ENCODE measurements at regions not wholly inside any gene's neighbourhood (a gene's known extent, or its start where the extent isn't known, plus 50 kb on each side); places are given as distances from the start of the nearest gene placed in this dataset.
"Not testable (repeated sequence)": the region's sequence is repeated elsewhere in the genome, so short reads cannot be mapped to it uniquely, and the experiment has no call there.

DNA sequence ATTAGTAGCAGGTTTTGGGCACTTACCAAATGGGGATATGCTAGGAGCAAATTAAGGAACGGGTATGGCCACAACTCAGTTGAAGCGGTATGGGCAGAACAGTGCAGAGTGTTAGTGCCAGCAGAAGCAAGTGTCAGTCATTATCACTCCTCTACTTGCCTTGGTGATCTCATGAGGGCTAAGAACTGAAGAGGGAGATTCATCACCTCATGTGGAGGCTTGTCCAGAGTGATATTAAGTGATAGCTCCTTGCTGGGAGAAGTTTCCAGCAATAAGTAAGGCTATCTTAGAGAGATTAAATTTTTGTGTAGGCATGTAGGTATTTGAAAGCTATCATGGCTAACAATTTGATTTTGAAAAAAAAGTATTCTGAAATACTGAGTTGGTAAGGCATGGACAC, 615.4 kb upstream of the SMIM31 start:
- TF ChIP-seq, protein P1, sequence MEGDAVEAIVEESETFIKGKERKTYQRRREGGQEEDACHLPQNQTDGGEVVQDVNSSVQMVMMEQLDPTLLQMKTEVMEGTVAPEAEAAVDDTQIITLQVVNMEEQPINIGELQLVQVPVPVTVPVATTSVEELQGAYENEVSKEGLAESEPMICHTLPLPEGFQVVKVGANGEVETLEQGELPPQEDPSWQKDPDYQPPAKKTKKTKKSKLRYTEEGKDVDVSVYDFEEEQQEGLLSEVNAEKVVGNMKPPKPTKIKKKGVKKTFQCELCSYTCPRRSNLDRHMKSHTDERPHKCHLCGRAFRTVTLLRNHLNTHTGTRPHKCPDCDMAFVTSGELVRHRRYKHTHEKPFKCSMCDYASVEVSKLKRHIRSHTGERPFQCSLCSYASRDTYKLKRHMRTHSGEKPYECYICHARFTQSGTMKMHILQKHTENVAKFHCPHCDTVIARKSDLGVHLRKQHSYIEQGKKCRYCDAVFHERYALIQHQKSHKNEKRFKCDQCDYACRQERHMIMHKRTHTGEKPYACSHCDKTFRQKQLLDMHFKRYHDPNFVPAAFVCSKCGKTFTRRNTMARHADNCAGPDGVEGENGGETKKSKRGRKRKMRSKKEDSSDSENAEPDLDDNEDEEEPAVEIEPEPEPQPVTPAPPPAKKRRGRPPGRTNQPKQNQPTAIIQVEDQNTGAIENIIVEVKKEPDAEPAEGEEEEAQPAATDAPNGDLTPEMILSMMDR (IDR thresholded peaks at IDR 0.05; ENCODE audit: borderline replicate concordance, extremely low read depth, insufficient read depth): no peak
- FAIRE-seq: no peak
- intact Hi-C loops (cut with DNase I): no loop called here

DNA sequence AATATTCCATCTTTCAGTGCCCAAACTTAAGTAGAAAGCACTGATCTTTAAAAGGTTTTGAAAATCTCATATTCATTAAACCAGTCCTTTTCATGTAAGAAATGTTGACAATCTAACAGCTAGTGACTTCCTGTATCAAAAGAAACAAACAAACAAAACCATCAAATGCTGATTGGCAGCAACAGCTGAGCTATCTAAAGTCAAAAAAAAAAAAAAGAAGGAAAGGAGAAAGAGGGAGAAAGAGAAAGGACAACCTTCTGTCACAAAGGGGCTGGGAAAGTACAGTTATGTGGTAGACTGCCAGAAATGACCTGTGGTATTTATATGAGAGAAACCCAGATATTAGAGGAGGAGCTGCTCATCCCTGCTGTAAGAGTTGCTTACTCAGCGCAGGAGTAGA, 614.6 kb upstream of the SMIM31 start:
- no peaks in the 10 kb centered on the region for H3K9me3 ChIP-seq (ENCODE audit: control insufficient read depth in 2 of 3, insufficient read depth in 1 of 3, low read length in 3 of 3)
- H3K4me3 ChIP-seq (ENCODE audit: low read length in 3 of 3): no peak overlapping the region
- H3K9ac ChIP-seq (ENCODE audit: low read length in 3 of 3): no peak overlapping the region
- FAIRE-seq: no peak
- TF ChIP-seq, protein P1 (IDR thresholded peaks at IDR 0.05; ENCODE audit: borderline replicate concordance, extremely low read depth, insufficient read depth): no peak
- no peak overlapping the region for H3K27ac ChIP-seq (ENCODE audit: low read depth in 2 of 2, low read length in 2 of 2)
- H3K36me3 ChIP-seq (ENCODE audit: control insufficient read depth in 2 of 3, insufficient read depth in 3 of 3, low read length in 3 of 3): no peaks in the 10 kb centered on the region
- no peaks in the 10 kb centered on the region for H3K27me3 ChIP-seq (ENCODE audit: control insufficient read depth, insufficient read depth, low read length)
- intact Hi-C loops (cut with DNase I): no loop called here
- DNase-seq: no peak
- H3K4me1 ChIP-seq (ENCODE audit: control insufficient read depth in 2 of 3, insufficient read depth in 2 of 3, low read depth in 1 of 3, low read length in 3 of 3): no peaks in the 10 kb centered on the region

More for the DNA sequence above, 615.4 kb upstream of the SMIM31 start:
- no peak overlapping the region for H3K4me3 ChIP-seq (ENCODE audit: low read length in 3 of 3)
- H3K4me1 ChIP-seq (ENCODE audit: control insufficient read depth in 2 of 3, insufficient read depth in 2 of 3, low read depth in 1 of 3, low read length in 3 of 3): no peaks in the 10 kb centered on the region
- DNase-seq: no peak
- H3K9me3 ChIP-seq (ENCODE audit: control insufficient read depth in 2 of 3, insufficient read depth in 1 of 3, low read length in 3 of 3): no peaks in the 10 kb centered on the region
- no peak overlapping the region for H3K9ac ChIP-seq (ENCODE audit: low read length in 3 of 3)
- H3K27me3 ChIP-seq (ENCODE audit: control insufficient read depth, insufficient read depth, low read length): no peaks in the 10 kb centered on the region
- no peaks in the 10 kb centered on the region for H3K36me3 ChIP-seq (ENCODE audit: control insufficient read depth in 2 of 3, insufficient read depth in 3 of 3, low read length in 3 of 3)
- H3K27ac ChIP-seq (ENCODE audit: low read depth in 2 of 2, low read length in 2 of 2): no peak overlapping the region

DNA sequence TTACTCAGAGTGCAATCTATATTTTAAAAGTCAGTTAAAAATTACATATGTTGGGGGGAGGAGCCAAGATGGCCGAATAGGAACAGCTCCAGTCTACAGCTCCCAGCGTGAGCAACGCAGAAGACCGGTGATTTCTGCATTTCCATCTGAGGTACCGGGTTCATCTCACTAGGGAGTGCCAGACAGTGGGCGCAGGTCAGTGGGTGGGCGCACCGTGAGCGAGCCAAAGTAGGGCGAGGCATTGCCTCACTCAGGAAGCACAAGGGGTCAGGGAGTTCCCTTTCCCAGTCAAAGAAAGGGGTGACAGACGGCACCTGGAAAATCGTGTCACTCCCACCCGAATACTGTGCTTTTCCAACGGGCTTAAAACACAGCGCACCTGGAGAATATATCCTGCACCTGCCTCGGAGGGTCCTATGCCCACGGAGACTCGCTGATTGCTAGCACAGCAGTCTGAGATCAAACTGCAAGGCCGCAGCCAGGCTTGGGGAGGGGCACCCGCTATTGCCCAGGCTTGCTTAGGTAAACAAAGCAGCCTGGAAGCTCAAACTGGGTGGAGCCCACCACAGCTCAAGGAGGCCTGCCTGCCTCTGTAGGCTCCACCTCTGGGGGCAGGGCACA, 612.1 kb upstream of the SMIM31 start:
- H3K4me1 ChIP-seq (ENCODE audit: control insufficient read depth in 2 of 3, insufficient read depth in 2 of 3, low read depth in 1 of 3, low read length in 3 of 3); FAIRE-seq; H3K27ac ChIP-seq (ENCODE audit: low read depth in 2 of 2, low read length in 2 of 2); H3K36me3 ChIP-seq (ENCODE audit: control insufficient read depth in 2 of 3, insufficient read depth in 3 of 3, low read length in 3 of 3); H3K27me3 ChIP-seq (ENCODE audit: control insufficient read depth, insufficient read depth, low read length); H3K9ac ChIP-seq (ENCODE audit: low read length in 3 of 3); intact Hi-C loops (cut with DNase I); H3K4me3 ChIP-seq (ENCODE audit: low read length in 3 of 3); H3K9me3 ChIP-seq (ENCODE audit: control insufficient read depth in 2 of 3, insufficient read depth in 1 of 3, low read length in 3 of 3): not testable (repeated sequence)
- peak in 1 of 5 donors; percentile 43 for DNase-seq

DNA sequence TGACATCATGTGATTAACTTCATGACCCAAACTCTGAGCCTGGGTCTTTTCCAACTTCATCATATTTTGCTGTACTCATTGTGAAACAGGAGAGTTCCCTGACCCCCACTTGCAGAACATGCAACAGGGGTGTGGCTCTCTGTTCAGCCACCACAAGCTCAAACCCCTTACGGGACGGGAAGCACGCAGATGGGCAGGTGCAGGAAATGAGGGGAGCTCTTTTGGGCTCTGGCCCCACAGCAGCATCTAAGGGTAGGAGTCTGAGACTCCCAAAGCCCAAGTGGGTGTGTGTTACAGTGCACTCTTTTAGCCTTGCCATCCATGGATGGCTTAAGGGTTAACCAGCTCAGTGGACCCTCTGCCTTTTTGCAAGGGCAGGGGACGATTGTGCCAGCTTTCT, 599.5 kb upstream of the SMIM31 start:
- H3K36me3 ChIP-seq (ENCODE audit: control insufficient read depth in 2 of 3, insufficient read depth in 3 of 3, low read length in 3 of 3): no peaks in the 10 kb centered on the region
- intact Hi-C loops (cut with DNase I): no loop called here

More for the DNA sequence above, 599.5 kb upstream of the SMIM31 start:
- no peak for DNase-seq
- Histone ChIP-seq H3K4me1 (ENCODE audit: control insufficient read depth in 2 of 3, insufficient read depth in 2 of 3, low read depth in 1 of 3, low read length in 3 of 3) (no peaks in the 10 kb centered on the region), H3K4me3 (ENCODE audit: low read length in 3 of 3) (no peak overlapping the region), H3K9ac (ENCODE audit: low read length in 3 of 3) (no peak overlapping the region), H3K9me3 (ENCODE audit: control insufficient read depth in 2 of 3, insufficient read depth in 1 of 3, low read length in 3 of 3) (peaks cover 0 to 5% (median 0%) of the 10 kb centered on the region in 3 donors), H3K27me3 (ENCODE audit: control insufficient read depth, insufficient read depth, low read length) (no peaks in the 10 kb centered on the region), H3K27ac (ENCODE audit: low read depth in 2 of 2, low read length in 2 of 2) (no peak overlapping the region)
- TF ChIP-seq, protein P1 (IDR thresholded peaks at IDR 0.05; ENCODE audit: borderline replicate concordance, extremely low read depth, insufficient read depth): no peak
- FAIRE-seq: no peak
